Keratinocyte (primary cell): ENCODE measurements at regions not wholly inside any gene's neighbourhood (a gene's known extent, or its start where the extent isn't known, plus 50 kb on each side); places are given as distances from the start of the nearest gene placed in this dataset.

ENCODE experiments used
- CTCF ChIP-seq, 3 experiments: IDR thresholded peaks in 1 of 3; conservative IDR thresholded peaks in 1 of 3; optimal IDR thresholded peaks in 1 of 3; 2 replicates in 2 of 3; 3 replicates in 1 of 3; pipeline versions ENCODE3 to v1.5.1; 2011; ENCODE audit warnings: low read length in 3 of 3, mild to moderate bottlenecking in 3 of 3, moderate library complexity in 2 of 3, control low read depth in 1 of 3, inconsistent platforms in 1 of 3; ENCODE audit not compliant: insufficient read depth in 2 of 3; ENCODE audit errors: extremely low read depth in 1 of 3
- EZH2 ChIP-seq: IDR thresholded peaks from one replicate; pipeline ENCODE4 v1.6.1; 2012; ENCODE audit warnings: inconsistent platforms, mild to moderate bottlenecking, low read length, moderate library complexity

- TF ChIP-seq CTCF (optimal IDR thresholded peaks at IDR 0.05 in 1 of 3, IDR thresholded peaks at IDR 0.05 in 1 of 3, conservative IDR thresholded peaks at IDR 0.05 in 1 of 3; ENCODE audit: extremely low read depth in 1 of 3, insufficient read depth in 2 of 3, low read length in 3 of 3) (no peak), EZH2 (no peak)
These were observed 1673.4 kb downstream of the REEP3 start for GRCh38 chr10:65194555-65194954.
